Dendritic cell treated with granulocyte-macrophage colony-stimulating factor and Interleukin-4, amounts not matched to agents 40 ng/mL and 50 ng/mL, for 4 days (primary cell): ENCODE measurements at regions not wholly inside any gene's neighbourhood (a gene's known extent, or its start where the extent isn't known, plus 50 kb on each side); places are given as distances from the start of the nearest gene placed in this dataset.

Source experiments
- H3K27ac Mint-ChIP-seq: one replicate; pipeline ENCODE4 v1.8.0; 2022; ENCODE audit warnings: mild to moderate bottlenecking, mixed read lengths
- H3K27me3 Mint-ChIP-seq: one replicate; pipeline ENCODE4 v1.8.0; 2022; ENCODE audit warnings: mild to moderate bottlenecking, mixed read lengths
- H3K36me3 Mint-ChIP-seq: one replicate; pipeline ENCODE4 v1.8.0; 2022; ENCODE audit warnings: low read depth, mixed read lengths
- H3K4me1 Mint-ChIP-seq: one replicate; pipeline ENCODE4 v1.8.0; 2022; ENCODE audit warnings: low read depth, mixed read lengths
- H3K4me3 Mint-ChIP-seq: one replicate; pipeline ENCODE4 v1.8.0; 2022; ENCODE audit warnings: mild to moderate bottlenecking, moderate library complexity, mixed read lengths
- H3K9me3 Mint-ChIP-seq: one replicate; pipeline ENCODE4 v1.8.0; 2022; ENCODE audit warnings: mixed read lengths
- intact Hi-C: fragments of 100-400 bp; cut with micrococcal nuclease; formaldehyde crosslinking; loops from one replicate; pipeline ENCODE4 v1.15.0; 2022

GRCh38 chr2:173574324-173575112, 219.8 kb downstream of the CDCA7 start:
- H3K27ac Mint-ChIP-seq = no peak overlapping the region
- H3K36me3 Mint-ChIP-seq = no peaks in the 10 kb centered on the region
- intact Hi-C loops = loop anchor here (10.0 kb wide), 1 partner anchor 770 kb away; no protein-coding TSS in a partner anchor
- H3K4me3 Mint-ChIP-seq = no peak overlapping the region
- H3K9me3 Mint-ChIP-seq = no peaks in the 10 kb centered on the region
- H3K4me1 Mint-ChIP-seq = peaks cover 5% of the 10 kb centered on the region
- peaks cover 13% of the 10 kb centered on the region for H3K27me3 Mint-ChIP-seq

- no peak overlapping the region for H3K27ac Mint-ChIP-seq
- no peaks in the 10 kb centered on the region for H3K36me3 Mint-ChIP-seq
- intact Hi-C loops = loop anchor here (10.0 kb wide), 1 partner anchor 766 kb away; no protein-coding TSS in a partner anchor
- no peaks in the 10 kb centered on the region for H3K4me1 Mint-ChIP-seq
- no peak overlapping the region for H3K4me3 Mint-ChIP-seq
- H3K27me3 Mint-ChIP-seq = no peaks in the 10 kb centered on the region
- no peaks in the 10 kb centered on the region for H3K9me3 Mint-ChIP-seq
Observed at GRCh38 chr2:173578404-173579107, 223.9 kb downstream of the CDCA7 start.

GRCh38 chr2:173580351-173580750, 225.7 kb downstream of the CDCA7 start:
- H3K36me3 Mint-ChIP-seq = no peaks in the 10 kb centered on the region
- intact Hi-C loops = no loop called here
- no peaks in the 10 kb centered on the region for H3K27me3 Mint-ChIP-seq
- no peaks in the 10 kb centered on the region for H3K4me1 Mint-ChIP-seq
- no peak overlapping the region for H3K27ac Mint-ChIP-seq
- no peaks in the 10 kb centered on the region for H3K9me3 Mint-ChIP-seq
- no peak overlapping the region for H3K4me3 Mint-ChIP-seq

- no peaks in the 10 kb centered on the region for H3K9me3 Mint-ChIP-seq
- intact Hi-C loops = no loop called here
Observed at GRCh38 chr2:173580956-173581355, 226.3 kb downstream of the CDCA7 start.

GRCh38 chr2:173583196-173583595, 228.5 kb downstream of the CDCA7 start:
- intact Hi-C loops = no loop called here
- no peaks in the 10 kb centered on the region for H3K27me3 Mint-ChIP-seq
- H3K9me3 Mint-ChIP-seq = no peaks in the 10 kb centered on the region

More at GRCh38 chr2:173580956-173581355, 226.3 kb downstream of the CDCA7 start:
- Mint-ChIP-seq H3K4me3 (no peak overlapping the region), H3K27ac (no peak overlapping the region), H3K36me3 (no peaks in the 10 kb centered on the region), H3K4me1 (no peaks in the 10 kb centered on the region), H3K27me3 (no peaks in the 10 kb centered on the region)

GRCh38 chr2:173584000-173584399, 229.3 kb downstream of the CDCA7 start:
- intact Hi-C loops = no loop called here
- H3K9me3 Mint-ChIP-seq = no peaks in the 10 kb centered on the region
- H3K4me3 Mint-ChIP-seq = no peak overlapping the region
- no peaks in the 10 kb centered on the region for H3K36me3 Mint-ChIP-seq
- no peak overlapping the region for H3K27ac Mint-ChIP-seq
- no peaks in the 10 kb centered on the region for H3K27me3 Mint-ChIP-seq
- H3K4me1 Mint-ChIP-seq = no peaks in the 10 kb centered on the region

More at GRCh38 chr2:173583196-173583595, 228.5 kb downstream of the CDCA7 start:
- Mint-ChIP-seq H3K4me3 (no peak overlapping the region), H3K36me3 (no peaks in the 10 kb centered on the region), H3K4me1 (no peaks in the 10 kb centered on the region), H3K27ac (no peak overlapping the region)

- intact Hi-C loops = no loop called here
- Mint-ChIP-seq H3K4me3 (no peak overlapping the region), H3K27me3 (no peaks in the 10 kb centered on the region), H3K27ac (no peak overlapping the region), H3K9me3 (no peaks in the 10 kb centered on the region), H3K4me1 (no peaks in the 10 kb centered on the region), H3K36me3 (no peaks in the 10 kb centered on the region)
Observed at GRCh38 chr2:173584676-173585458, 230.2 kb downstream of the CDCA7 start.

GRCh38 chr2:173588931-173589369, 234.3 kb downstream of the CDCA7 start:
- Mint-ChIP-seq H3K4me1 (no peaks in the 10 kb centered on the region), H3K27me3 (no peaks in the 10 kb centered on the region), H3K9me3 (peaks cover 21% of the 10 kb centered on the region), H3K4me3 (no peak overlapping the region), H3K36me3 (no peaks in the 10 kb centered on the region), H3K27ac (no peak overlapping the region)
- intact Hi-C loops = no loop called here

GRCh38 chr2:173589604-173590275, 235.1 kb downstream of the CDCA7 start:
- Mint-ChIP-seq H3K9me3 (peaks cover 28% of the 10 kb centered on the region), H3K4me3 (no peak overlapping the region), H3K27ac (no peak overlapping the region), H3K4me1 (no peaks in the 10 kb centered on the region), H3K27me3 (no peaks in the 10 kb centered on the region), H3K36me3 (no peaks in the 10 kb centered on the region)
- intact Hi-C loops = no loop called here

GRCh38 chr2:173590276-173590861, 235.7 kb downstream of the CDCA7 start:
- no peaks in the 10 kb centered on the region for H3K4me1 Mint-ChIP-seq
- H3K9me3 Mint-ChIP-seq = peaks cover 28% of the 10 kb centered on the region
- H3K4me3 Mint-ChIP-seq = no peak overlapping the region
- intact Hi-C loops = no loop called here
- H3K27me3 Mint-ChIP-seq = no peaks in the 10 kb centered on the region
- no peak overlapping the region for H3K27ac Mint-ChIP-seq
- no peaks in the 10 kb centered on the region for H3K36me3 Mint-ChIP-seq

- H3K36me3 Mint-ChIP-seq = no peaks in the 10 kb centered on the region
- no peak overlapping the region for H3K4me3 Mint-ChIP-seq
- peaks cover 28% of the 10 kb centered on the region for H3K9me3 Mint-ChIP-seq
- no peaks in the 10 kb centered on the region for H3K4me1 Mint-ChIP-seq
- H3K27me3 Mint-ChIP-seq = no peaks in the 10 kb centered on the region
- intact Hi-C loops = no loop called here
- H3K27ac Mint-ChIP-seq = no peak overlapping the region
Observed at GRCh38 chr2:173593109-173593508, 238.4 kb downstream of the CDCA7 start.

GRCh38 chr2:173596244-173596643, 241.6 kb downstream of the CDCA7 start:
- Mint-ChIP-seq H3K4me3 (no peak overlapping the region), H3K9me3 (peaks cover 28% of the 10 kb centered on the region), H3K27me3 (no peaks in the 10 kb centered on the region), H3K36me3 (no peaks in the 10 kb centered on the region), H3K27ac (no peak overlapping the region), H3K4me1 (no peaks in the 10 kb centered on the region)
- intact Hi-C loops = no loop called here

GRCh38 chr2:173598525-173598924, 243.9 kb downstream of the CDCA7 start:
- Mint-ChIP-seq H3K4me1 (no peaks in the 10 kb centered on the region), H3K27me3 (no peaks in the 10 kb centered on the region), H3K36me3 (no peaks in the 10 kb centered on the region), H3K9me3 (peaks cover 12% of the 10 kb centered on the region), H3K27ac (no peak overlapping the region), H3K4me3 (no peak overlapping the region)
- intact Hi-C loops = no loop called here
